ENCODE measurements at regions not wholly inside any gene's neighbourhood (a gene's known extent, or its start where the extent isn't known, plus 50 kb on each side); places are given as distances from the start of the nearest gene placed in this dataset.

DNA sequence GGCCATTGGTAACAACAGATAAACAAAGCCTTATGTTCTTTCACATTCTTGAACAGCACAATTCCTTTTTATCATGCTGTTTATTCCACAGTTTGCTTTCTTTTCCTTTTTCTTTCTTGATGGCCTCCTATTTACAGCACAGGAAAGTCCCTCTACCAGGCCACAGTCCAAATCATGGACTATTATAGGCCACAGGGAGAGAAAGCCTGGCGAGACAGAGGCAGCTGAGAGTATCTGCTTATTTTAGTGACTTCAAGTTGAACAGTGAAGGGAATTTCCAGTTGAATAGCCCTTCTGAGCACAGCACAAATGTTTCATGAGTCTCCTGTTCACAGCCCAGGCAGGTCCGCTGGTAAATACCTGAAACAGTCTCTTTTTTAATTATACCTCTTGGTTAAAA lies 263.7 kb upstream of the ARID1B start:
- Histone ChIP-seq H3K4me1 (ENCODE audit: low read length) (no peaks in the 10 kb centered on the region), H3K9ac (ENCODE audit: low read length) (no peak overlapping the region), H3K79me2 (ENCODE audit: low read length) (no peaks in the 10 kb centered on the region), H2AFZ (ENCODE audit: low read depth, low read length) (no peak overlapping the region), H3K36me3 (replicated peaks; ENCODE audit: low read depth, low read length) (no peaks in the 10 kb centered on the region), H3K27me3 (ENCODE audit: low read depth, low read length) (no peaks in the 10 kb centered on the region), H4K20me1 (ENCODE audit: insufficient read depth, low read length) (no peaks in the 10 kb centered on the region), H3K27ac (ENCODE audit: low read length) (no peak overlapping the region), H3K4me3 (ENCODE audit: low read length) (no peak overlapping the region), H3K9me3 (ENCODE audit: insufficient read depth, low read length) (no peaks in the 10 kb centered on the region), H3K4me2 (ENCODE audit: low read length) (no peak overlapping the region)
- TF ChIP-seq EZH2phosphoT487 (IDR thresholded peaks at IDR 0.05; ENCODE audit: low read depth), result no peak
- TF ChIP-seq, protein P1, sequence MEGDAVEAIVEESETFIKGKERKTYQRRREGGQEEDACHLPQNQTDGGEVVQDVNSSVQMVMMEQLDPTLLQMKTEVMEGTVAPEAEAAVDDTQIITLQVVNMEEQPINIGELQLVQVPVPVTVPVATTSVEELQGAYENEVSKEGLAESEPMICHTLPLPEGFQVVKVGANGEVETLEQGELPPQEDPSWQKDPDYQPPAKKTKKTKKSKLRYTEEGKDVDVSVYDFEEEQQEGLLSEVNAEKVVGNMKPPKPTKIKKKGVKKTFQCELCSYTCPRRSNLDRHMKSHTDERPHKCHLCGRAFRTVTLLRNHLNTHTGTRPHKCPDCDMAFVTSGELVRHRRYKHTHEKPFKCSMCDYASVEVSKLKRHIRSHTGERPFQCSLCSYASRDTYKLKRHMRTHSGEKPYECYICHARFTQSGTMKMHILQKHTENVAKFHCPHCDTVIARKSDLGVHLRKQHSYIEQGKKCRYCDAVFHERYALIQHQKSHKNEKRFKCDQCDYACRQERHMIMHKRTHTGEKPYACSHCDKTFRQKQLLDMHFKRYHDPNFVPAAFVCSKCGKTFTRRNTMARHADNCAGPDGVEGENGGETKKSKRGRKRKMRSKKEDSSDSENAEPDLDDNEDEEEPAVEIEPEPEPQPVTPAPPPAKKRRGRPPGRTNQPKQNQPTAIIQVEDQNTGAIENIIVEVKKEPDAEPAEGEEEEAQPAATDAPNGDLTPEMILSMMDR (IDR thresholded peaks at IDR 0.05; ENCODE audit: low read depth, low read length), result no peak

DNA sequence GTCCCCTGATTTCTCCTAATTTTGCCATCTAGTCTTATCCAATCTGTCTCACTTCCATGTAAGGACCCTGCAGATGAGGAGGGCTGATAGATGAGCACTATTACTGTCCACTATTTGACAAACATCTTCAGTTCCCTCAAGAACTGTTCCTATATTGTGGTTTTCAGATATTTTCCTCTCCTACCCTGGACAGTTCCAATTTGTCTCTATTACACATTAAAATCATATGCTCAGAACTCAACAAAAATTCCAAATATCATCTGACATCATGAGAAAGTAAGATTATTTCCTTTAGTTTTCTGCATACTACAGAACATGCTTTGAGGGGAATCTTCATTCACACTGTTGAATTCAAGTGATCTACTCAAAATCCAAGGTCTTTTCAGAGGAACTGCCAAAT lies 265.6 kb upstream of the ARID1B start:
- Histone ChIP-seq H3K27ac (ENCODE audit: low read length) (no peak overlapping the region), H4K20me1 (ENCODE audit: insufficient read depth, low read length) (no peaks in the 10 kb centered on the region), H3K4me3 (ENCODE audit: low read length) (no peak overlapping the region), H3K4me1 (ENCODE audit: low read length) (no peaks in the 10 kb centered on the region), H3K4me2 (ENCODE audit: low read length) (no peak overlapping the region), H3K79me2 (ENCODE audit: low read length) (no peaks in the 10 kb centered on the region), H3K36me3 (replicated peaks; ENCODE audit: low read depth, low read length) (no peaks in the 10 kb centered on the region), H3K9me3 (ENCODE audit: insufficient read depth, low read length) (no peaks in the 10 kb centered on the region), H3K9ac (ENCODE audit: low read length) (no peak overlapping the region), H3K27me3 (ENCODE audit: low read depth, low read length) (no peaks in the 10 kb centered on the region), H2AFZ (ENCODE audit: low read depth, low read length) (no peak overlapping the region)
- TF ChIP-seq EZH2phosphoT487 (IDR thresholded peaks at IDR 0.05; ENCODE audit: low read depth), result no peak
- TF ChIP-seq, protein P1 (IDR thresholded peaks at IDR 0.05; ENCODE audit: low read depth, low read length), result no peak

DNA sequence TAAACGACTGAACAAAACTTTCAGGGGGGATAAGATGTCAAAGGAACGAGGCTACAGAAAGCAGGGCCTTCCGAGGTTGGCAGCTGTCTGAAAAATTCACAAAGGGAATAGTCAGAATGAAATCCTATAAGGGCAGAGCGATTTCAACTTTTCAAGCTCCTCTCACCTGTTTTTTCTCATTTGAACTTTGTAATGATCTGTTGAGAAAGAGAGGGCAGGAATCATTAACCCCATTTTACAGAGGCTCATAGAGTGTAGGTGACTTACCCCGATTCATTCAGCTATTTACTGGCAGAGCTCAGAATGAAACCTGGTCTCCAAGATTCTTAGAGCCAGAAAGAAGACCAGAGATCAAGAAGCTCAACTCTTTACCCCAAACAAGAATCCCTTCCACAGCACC lies 266.1 kb upstream of the ARID1B start:
- Histone ChIP-seq H3K9ac (ENCODE audit: low read length) (no peak overlapping the region), H3K27me3 (ENCODE audit: low read depth, low read length) (no peaks in the 10 kb centered on the region), H3K4me2 (ENCODE audit: low read length) (no peak overlapping the region), H4K20me1 (ENCODE audit: insufficient read depth, low read length) (no peaks in the 10 kb centered on the region), H3K79me2 (ENCODE audit: low read length) (no peaks in the 10 kb centered on the region), H3K4me1 (ENCODE audit: low read length) (no peaks in the 10 kb centered on the region), H3K9me3 (ENCODE audit: insufficient read depth, low read length) (no peaks in the 10 kb centered on the region), H3K27ac (ENCODE audit: low read length) (no peak overlapping the region), H3K36me3 (replicated peaks; ENCODE audit: low read depth, low read length) (no peaks in the 10 kb centered on the region), H2AFZ (ENCODE audit: low read depth, low read length) (no peak overlapping the region), H3K4me3 (ENCODE audit: low read length) (no peak overlapping the region)
- TF ChIP-seq, protein P1 (IDR thresholded peaks at IDR 0.05; ENCODE audit: low read depth, low read length), result no peak
- TF ChIP-seq EZH2phosphoT487 (IDR thresholded peaks at IDR 0.05; ENCODE audit: low read depth), result no peak

- Histone ChIP-seq H3K4me2 (ENCODE audit: low read length) (no peak overlapping the region), H3K4me3 (ENCODE audit: low read length) (no peak overlapping the region), H3K9me3 (ENCODE audit: insufficient read depth, low read length) (no peaks in the 10 kb centered on the region)
These were observed 266.9 kb upstream of the ARID1B start for GRCh38 chr6:156510242-156510641.

More at GRCh38 chr6:156510242-156510641, 266.9 kb upstream of the ARID1B start:
- Histone ChIP-seq H3K36me3 (replicated peaks; ENCODE audit: low read depth, low read length) (no peaks in the 10 kb centered on the region), H3K79me2 (ENCODE audit: low read length) (no peaks in the 10 kb centered on the region), H3K9ac (ENCODE audit: low read length) (no peak overlapping the region), H4K20me1 (ENCODE audit: insufficient read depth, low read length) (no peaks in the 10 kb centered on the region), H3K27me3 (ENCODE audit: low read depth, low read length) (no peaks in the 10 kb centered on the region), H3K27ac (ENCODE audit: low read length) (no peak overlapping the region), H2AFZ (ENCODE audit: low read depth, low read length) (no peak overlapping the region), H3K4me1 (ENCODE audit: low read length) (no peaks in the 10 kb centered on the region)
- TF ChIP-seq, protein P1 (IDR thresholded peaks at IDR 0.05; ENCODE audit: low read depth, low read length), result no peak
- no peak for TF ChIP-seq EZH2phosphoT487 (IDR thresholded peaks at IDR 0.05; ENCODE audit: low read depth)
